COLO668 (cell line): ENCODE measurements at regions not wholly inside any gene's neighbourhood (a gene's known extent, or its start where the extent isn't known, plus 50 kb on each side); places are given as distances from the start of the nearest gene placed in this dataset.

Experiments
- DNase-seq: peaks from one replicate; lab custom pipeline; 2025; ENCODE audit not compliant: unreplicated experiment; lab: John Stamatoyannopoulos, UW

DNA sequence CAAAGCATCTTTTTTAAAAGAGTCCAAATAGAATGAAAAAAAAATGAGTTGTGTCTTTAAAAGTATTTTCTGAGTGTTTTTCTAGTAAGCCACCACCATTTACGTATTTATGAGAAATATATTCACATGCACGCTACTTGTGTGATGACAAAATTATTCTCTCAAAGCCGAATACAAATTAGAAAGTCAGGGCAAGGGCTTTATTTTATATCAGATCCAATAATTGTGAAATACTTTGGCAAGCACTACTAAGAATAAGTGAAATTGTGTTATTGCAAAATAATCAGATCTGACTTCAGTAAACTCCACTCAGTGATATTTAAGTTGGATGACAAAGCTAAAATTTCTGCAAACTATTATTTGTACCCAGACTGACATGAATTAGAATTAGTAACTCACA is 589.3 kb upstream of the KCNMB2 start:
- no peak for DNase-seq

DNA sequence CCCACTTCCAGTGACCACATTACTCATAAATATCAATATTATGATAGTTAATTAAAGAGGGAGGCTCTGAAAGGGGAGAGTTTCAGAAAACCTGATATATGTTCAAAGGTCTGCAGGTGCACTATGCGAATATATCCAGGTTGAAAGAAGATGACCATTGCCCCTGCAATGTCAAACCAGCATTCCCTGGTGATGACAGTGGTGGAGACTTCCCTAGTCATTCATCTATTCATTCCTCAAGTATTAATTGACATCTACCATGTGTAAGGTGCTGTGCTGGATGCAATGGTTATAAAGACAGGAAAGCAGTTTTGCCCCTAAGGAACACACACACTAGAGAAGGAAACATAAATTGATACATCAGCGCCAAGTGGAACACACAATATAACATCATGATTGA is 588.3 kb upstream of the KCNMB2 start:
- DNase-seq = no peak

DNA sequence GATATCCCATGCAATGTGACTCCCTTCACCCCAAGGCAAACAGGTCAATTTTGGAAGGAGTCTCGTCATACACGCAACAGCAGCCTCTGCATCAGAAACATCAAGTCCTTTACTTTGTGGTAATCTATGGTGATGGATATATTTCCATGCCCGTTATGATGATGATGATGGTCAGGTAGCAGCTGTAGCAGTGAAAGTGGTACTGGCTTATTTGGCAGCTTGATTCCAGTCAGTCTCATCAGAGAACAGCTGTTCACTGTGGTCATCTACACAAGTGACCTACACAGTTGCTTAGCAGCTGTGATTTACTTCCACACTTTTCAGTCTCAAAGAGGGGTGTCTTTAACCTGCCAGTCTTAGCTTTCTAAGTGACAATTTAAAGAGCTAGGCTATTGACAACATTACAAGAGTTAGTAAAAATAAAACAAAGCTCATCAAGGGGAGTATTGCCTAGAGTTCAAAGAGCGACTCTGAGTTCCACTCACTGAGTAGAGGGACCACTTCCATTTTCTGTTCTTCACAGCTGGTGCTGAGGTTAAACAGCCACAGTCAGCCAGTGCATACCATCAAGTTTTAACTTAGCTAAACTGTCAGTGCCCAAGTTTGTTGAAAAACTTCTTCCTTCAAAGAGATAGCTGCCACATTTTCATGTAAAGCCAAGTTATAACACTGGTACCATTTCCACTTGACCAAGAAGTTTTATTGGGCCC is 587.4 kb upstream of the KCNMB2 start:
- no peak for DNase-seq

DNA sequence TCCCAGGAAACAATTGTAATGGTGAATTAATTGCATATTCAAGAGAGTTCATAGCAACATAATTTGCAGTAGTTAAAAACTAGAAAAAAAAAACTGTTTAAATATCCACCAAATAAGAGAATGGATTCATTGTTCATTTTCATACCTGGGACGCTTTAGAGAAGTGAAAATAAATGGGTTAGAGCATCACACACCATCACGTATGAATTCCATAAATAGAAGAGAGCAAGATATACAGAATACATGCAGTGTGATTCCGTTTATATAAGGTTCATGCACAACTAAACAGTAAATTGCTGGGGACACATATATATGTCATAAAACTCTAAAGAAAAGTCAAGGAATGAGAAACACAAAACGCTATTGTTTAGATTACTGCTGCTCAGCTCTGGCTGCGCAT is 577.0 kb upstream of the KCNMB2 start:
- no peak for DNase-seq

DNA sequence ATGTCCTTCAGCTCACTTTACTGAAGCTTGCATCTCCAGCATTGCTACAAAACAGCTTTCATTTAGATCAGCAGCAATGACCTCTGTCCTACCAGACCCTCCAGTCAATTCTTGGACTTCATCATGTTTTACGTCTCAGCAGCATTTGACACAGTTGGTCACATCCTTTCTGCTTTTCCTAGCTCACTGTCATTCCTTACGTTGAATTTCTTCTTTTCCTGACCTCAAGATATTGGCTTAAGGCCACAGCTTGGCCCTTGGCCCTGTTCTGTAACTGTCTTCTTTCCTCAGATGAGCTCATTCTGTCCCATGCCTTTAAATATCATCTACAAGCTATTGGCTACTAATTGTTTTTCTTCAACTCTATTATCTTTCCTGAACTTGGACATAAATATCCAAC is 576.2 kb upstream of the KCNMB2 start:
- no peak for DNase-seq

DNA sequence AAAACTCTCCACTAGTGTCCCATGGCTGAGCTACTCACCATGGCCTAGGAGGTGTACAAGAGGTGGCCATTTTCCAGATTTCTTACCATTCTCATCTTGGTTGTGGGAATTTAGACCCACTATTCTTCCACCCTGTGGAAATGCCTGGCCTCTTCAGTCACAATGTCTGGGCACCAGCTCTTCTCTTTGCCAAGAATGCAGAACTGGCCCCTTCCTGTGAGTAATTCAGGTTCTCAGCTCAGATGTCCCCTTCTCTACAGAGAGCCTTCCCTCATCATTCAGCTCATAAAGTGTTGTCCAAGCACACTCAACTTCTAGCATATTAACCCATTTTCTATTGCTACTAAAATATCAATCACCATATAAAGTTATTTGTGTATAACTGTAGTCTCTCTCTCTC is 575.5 kb upstream of the KCNMB2 start:
- no peak for DNase-seq

DNA sequence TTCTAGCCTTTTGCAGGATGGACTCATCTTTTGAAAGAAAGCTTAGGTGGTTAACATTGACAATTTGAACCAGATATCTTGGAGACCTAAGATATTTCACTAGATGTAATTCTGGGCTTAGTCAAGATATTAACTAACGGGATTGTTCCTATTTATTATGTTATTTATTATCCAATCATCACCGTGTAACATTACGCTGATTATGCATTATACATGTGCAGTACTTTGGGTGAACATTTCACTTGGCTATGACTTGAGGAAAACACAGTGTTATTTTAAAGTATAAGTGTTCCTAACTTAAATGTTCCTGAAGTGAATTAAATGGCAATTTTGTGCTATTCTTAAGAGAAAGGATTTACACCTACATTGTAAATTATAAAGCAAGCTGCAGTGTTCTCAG is 574.5 kb upstream of the KCNMB2 start:
- no peak for DNase-seq

DNA sequence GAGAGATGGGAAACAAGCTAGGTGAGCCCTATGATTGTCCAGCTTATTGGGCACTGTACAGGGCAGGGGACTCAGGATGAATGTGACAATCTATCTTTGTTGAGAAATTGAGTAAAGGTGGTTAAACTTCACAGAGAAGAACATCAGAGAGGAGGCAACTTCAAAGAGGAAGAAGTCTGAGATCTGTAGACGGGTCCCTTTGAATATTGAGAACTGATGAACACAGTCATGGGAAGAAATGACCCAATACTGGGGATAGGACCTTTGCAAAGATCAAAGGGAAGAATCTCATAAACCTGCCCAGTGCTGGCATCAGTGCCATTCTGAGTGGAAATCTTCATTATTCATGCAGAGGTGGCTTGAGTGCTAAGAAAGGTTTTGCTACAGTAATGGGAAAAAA is 569.7 kb upstream of the KCNMB2 start:
- DNase-seq = no peak

DNA sequence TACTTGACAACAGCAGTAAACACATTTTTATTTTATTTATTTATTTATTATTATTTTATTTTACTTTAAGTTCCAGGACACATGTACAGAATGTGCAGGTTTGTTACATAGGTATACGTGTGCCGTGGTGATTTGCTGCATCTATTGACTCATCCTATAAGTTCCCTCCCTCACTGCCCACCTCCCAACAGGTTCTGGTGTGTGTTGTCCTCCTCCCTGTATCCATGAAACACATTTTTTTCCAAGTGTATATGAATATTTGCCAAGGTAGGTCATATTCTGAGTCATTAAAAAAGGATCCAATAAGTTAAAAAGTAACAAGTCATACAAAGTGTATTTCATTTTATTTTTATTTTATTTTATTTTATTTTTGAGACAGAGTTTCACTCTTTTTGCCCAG is 567.3 kb upstream of the KCNMB2 start:
- DNase-seq = no peak

DNA sequence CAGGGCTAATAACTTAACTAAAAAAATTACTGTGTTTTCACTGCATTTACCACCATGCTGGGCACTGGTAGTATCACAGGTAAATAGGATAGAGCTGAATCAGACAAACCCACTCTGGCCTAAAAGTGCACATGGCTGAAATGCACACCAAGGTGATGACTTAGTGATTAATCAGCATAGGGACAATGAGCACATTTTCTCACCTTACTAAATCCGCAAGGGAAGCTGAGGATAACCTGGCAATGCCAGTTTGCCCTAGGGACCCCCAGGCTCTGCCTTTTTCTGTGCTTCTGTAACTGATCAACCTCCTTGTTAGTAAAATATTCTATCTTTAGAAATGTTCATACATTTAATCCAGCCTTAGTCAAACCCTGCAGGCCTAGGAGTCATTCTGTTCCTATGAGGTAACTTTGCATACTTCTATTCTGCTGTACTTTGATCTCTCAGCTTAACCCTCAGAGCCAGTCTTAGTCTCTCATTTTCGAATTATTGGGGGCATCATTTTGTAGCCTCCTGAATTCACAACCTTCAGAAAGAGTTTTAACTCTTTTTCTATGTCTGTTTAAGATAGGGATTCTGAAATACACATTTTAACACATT is 562.9 kb upstream of the KCNMB2 start:
- no peak for DNase-seq

DNA sequence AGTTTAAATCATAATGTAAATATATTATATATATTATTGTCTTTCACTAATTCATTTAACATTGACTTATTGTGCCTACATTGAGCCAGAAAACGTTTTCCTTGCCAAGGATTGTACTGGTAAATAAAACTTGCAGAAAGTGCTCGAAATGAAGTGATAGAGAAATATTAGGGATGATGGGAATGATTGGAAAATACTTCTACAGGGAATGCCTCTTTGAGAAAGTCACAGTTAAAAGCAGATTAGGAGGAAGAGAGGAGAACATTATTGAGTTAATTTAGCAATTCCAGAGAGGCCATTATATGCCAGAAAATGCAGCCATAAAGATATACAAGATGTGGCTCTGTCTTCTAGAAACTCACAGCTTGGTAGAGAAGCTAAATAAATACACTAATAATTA is 560.0 kb upstream of the KCNMB2 start:
- no peak for DNase-seq

DNA sequence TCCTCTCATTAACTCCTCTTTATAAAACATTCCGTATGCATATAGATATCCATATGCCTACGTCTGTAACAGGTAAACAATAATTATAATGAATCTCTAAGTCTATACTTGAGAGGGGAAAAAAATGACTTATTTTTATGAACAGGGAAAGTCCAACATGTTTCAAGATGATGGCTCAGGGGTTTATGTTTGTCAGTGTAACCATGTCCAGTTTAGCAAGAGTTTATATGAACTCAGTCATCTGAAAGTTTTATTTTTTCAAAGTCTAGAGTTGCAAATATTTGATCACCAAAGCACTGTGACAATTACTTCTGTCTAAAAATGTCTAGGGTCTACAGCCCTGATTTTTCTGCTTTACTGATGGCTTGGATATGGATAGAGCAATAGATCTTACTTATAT is 559.4 kb upstream of the KCNMB2 start:
- no peak for DNase-seq

DNA sequence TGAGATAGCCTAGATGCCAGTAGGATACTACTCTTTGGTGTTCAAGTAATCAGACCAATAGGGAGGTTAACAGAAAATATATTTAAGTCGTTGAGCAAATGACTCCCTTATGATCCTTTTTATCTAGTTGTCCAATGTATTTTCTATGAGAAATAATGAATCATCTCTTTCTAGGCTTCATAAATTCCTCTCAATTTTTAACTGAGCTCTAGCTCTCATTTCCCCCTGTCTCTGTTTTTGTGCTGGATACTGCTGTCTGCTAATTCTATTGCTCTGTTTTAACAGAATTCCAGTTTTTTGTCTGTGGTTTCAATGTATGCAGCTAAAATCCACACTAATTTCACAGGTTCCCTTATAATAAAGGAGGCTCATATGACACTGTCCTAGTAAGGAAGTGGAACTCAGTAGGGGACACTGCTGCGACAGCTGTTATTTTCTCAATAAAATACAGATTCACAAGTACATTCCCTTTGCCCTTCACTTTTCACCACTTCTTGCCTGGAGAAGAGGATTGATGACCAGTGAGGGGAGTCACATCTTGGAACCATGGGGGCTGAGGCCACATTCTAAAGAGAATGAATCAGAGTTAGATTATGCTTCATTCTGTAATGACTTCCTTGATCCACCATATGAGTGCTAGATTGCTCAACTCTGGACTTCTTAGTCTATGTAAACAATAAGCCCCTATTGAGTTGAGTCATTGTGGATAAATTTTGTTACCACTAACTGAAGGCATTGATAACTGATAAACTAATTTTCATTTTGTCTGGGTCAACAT is 558.7 kb upstream of the KCNMB2 start:
- DNase-seq = no peak

DNA sequence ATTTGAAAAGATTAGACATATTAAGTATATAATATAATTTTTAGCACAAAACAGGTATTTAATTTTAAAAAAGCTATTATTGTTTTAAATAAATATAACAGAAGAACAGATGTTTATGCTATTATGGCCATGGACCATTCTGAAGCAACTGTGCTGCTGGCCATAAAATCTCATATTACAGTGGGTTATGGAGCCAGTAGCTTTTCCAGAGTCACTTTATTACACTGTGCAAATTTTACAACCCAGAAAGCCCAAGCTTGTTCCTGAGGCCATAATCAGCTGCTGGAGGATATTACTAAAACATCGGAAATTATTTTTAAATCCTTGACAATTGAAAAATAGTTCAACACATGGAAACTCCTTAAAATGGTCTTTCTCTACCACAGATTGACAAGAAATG is 557.3 kb upstream of the KCNMB2 start:
- no peak for DNase-seq

DNA sequence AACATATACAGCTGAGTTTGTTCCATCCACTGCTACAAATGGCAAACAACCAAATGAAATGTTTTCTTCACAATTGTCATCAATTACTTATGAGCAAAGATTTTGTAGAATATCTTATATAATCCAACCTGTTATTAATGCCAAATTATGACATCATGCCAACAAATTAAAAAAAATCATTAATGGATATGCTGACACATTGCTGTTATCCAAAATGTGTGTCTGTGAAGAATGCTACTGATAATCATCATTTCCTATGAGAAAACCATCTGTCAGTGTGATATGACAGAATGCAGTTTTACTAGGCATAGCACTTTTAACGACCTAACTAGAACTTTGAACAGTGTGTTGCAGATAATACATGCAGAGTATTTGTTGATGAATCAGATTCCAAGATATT is 556.5 kb upstream of the KCNMB2 start:
- no peak for DNase-seq

DNA sequence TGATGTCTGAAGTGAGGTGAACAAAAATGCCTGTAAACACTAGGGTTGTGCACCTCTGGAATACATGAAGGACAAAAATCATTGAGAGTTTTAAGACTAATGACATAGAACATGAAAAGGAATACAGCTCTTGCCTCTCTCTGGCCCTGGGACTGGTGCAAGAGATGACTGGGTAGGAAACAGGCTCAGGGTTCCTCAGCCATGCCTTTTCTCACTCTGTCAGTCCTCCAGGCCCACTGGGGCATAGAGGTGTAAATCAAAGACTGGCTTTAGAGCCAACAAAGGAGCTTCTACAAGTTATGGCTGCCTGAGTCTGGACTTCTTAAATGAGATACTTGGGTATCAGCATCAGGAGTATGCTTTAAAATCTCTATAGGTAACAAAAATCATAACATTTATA is 554.7 kb upstream of the KCNMB2 start:
- DNase-seq = no peak

DNA sequence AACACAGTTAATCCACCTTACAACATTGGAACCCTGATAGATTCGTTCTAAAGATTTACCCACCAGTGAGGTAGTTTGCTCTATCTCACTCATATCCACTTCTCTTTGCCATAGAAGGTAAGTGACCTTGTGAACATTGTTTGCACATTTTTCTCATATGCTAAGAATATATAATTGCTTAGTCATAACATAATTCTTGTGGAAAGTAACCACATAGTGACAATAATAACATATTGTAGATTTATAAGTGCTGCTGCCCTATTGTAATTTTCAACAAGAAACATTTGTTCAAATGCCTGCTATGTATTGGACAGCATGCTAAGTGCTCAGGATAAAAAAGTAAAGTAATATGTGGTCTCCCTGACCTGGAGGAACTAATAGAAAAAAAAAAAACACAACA is 554.2 kb upstream of the KCNMB2 start:
- no peak for DNase-seq

DNA sequence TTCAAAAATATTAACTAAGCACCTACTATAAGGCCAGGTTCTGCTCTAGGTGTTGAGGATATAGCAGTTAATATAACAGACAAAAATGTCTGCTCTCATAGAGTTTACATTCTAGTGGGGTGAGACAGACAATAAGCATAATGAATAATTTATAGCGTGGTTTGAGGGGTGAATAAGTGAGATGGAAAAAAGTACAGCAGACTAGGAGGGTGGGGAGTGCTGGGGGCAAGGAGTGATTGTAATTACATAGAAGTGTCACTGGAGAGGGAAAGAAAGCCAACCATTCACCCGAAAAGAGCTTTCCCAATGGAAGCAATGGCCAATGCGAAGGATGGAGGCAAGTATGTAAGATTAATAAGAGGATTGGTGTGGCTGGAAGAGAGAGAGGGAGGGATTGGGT is 552.9 kb upstream of the KCNMB2 start:
- DNase-seq = no peak

DNA sequence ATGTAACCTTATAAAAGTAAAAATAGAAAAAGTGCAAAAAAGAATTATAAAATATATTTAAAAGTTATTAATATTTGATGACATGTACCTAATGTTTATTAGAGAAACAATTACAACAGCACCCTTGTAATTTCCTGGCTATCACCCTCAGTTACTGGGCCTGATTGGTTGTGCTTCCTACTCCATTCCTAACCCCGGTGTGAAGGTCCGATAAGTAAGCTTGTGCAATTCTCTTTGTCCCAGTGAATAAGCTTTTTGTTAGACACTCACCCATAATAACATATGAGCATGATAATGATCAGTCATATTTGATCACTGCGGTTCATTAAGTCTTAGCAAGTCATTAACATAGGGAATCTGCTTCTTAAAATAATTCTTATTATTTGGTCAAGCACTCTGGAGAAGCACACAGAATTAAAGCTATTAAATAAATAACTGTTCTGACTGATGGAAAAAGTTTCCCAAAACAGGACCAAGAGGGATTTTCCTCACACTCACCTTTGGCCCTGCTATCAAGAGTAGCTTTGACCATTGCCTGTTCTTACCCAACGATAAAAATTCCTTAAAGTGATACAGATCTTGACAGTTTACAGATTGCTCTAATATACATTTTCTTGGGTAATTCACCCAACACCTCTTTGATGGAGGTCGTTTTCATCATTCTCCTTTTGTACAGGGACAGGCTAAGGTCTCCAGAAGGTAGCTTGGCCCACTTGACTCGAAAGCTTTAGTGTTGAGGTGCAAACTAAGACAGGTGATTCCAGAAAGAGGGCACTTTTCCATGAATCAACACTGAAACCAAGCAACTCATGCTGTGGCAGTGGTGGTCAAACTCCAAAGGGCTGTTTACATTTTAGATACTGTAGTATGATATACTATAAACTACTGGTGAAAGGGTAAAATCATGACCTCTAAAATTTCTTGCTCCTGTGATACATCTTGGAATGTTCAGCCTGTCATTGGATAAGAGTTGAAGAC is 543.0 kb upstream of the KCNMB2 start:
- no peak for DNase-seq

DNA sequence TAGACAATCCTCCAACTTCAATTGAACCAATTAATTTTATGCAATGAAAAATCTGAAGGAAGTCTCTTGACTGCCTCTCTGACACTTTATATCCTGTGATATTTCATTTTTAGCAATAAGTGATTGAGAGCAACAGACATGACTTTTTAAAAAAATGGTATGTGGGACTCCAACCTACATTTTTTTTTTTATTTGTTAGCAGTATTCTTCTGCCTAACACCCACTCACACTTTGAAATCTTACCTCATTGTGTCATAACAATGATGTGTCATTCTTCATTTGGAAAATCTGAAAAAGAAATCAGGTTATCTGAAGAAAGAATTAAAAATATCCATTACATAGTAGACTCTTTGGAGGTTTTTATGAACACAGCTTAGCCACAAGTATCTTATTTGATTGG is 541.3 kb upstream of the KCNMB2 start:
- DNase-seq = no peak

DNA sequence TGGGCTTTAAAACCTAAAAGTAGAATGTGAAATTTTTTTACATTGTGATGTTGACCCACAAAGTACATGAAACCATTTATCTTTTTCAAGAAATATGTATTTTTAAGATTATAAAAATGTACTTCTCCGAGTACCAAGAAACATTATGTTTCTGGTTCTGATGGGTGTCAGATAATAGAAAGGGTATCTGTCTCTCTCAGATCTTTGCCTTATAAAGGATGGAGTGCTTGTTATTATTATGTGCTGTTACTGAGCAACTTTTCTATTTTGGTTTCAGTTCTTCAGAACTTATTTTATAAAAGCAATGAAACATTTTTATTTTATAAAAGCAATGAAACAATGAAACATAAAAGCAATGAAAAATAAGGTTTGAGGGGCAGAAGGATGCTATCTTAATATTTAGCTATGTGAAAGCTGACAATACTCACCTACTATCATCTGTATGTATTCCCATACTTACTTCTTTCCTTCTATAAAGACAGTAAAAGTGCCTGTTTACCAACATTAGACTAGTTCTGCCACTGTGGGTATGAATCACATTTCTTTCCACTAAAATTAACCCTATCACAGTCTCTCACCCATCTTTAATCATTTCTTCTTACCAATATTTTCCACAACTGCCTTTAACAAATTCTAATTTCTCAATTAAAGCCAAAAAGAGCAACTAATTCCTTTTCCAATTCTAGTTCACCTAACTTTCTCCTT is 540.7 kb upstream of the KCNMB2 start:
- no peak for DNase-seq
